Panc1 (cell line): ENCODE measurements at regions not wholly inside any gene's neighbourhood (a gene's known extent, or its start where the extent isn't known, plus 50 kb on each side); places are given as distances from the start of the nearest gene placed in this dataset.

Source experiments
- ATAC-seq: fragments of 200-7000 bp; cut with Tn5 transposase; 2 replicates; pipeline ENCODE4 v1.9.1; 2020; ENCODE audit warnings: mild to moderate bottlenecking, moderate library complexity
- BruUV-seq: library from RNA; stranded (reverse); fragments of 400-500 nt; replicated peaks from 2 replicates; lab custom pipeline; 2021; lab: Mats Ljungman, UMichigan
- CTCF ChIA-PET: fragments of 300-600 bp; sonication (Branson Sonifier 250); formaldehyde crosslinking; loops from one replicate; lab custom pipeline; 2022; ENCODE audit warnings: antibody characterized with exemption; lab: Charles Lee
- POLR2A ChIA-PET: fragments of 300-600 bp; sonication (Branson Sonifier 250); formaldehyde crosslinking; loops from one replicate; lab custom pipeline; 2022; ENCODE audit warnings: antibody characterized with exemption; lab: Charles Lee
- DNase-seq: peaks from one replicate; pipeline ENCODE4 v3.0.0-alpha.2; 2010; ENCODE audit warnings: low read depth, low spot score
- H3K27ac ChIP-seq: 2 replicates; pipeline ENCODE4 v1.5.1; 2011; ENCODE audit warnings: mild to moderate bottlenecking, low read length, inconsistent platforms
- H3K27me3 ChIP-seq: fragments of 200-500 bp; sonication (Bioruptor generic); 2 replicates; pipeline ENCODE4 v1.6.0; 2014; ENCODE audit warnings: low read length, inconsistent platforms; ENCODE audit not compliant: control insufficient read depth, insufficient read depth
- H3K36me3 ChIP-seq: fragments of 200-500 bp; sonication (Bioruptor generic); 2 replicates; pipeline ENCODE4 v1.5.1; 2014; ENCODE audit warnings: inconsistent platforms, mild to moderate bottlenecking, low read length, moderate library complexity; ENCODE audit not compliant: control insufficient read depth, insufficient read depth
- H3K4me1 ChIP-seq: 2 replicates; pipeline ENCODE4 v1.5.1; 2011; ENCODE audit warnings: inconsistent platforms, mild to moderate bottlenecking, low read length, moderate library complexity; ENCODE audit not compliant: control insufficient read depth, insufficient read depth
- H3K4me3 ChIP-seq, 2 experiments: 2 replicates each; pipeline ENCODE4 v1.5.1; 2011 to 2012; ENCODE audit warnings: low read depth in 2 of 2, low read length in 2 of 2, mild to moderate bottlenecking in 2 of 2, inconsistent platforms in 1 of 2, moderate library complexity in 1 of 2
- H3K9me3 ChIP-seq: fragments of 200-500 bp; sonication (Bioruptor generic); 2 replicates; pipeline ENCODE4 v1.5.1; 2014; ENCODE audit warnings: low read depth, mild to moderate bottlenecking, inconsistent platforms, low read length, moderate library complexity; ENCODE audit not compliant: control insufficient read depth, insufficient read depth
- POLR2AphosphoS5 ChIP-seq: IDR thresholded peaks from 2 replicates; pipeline ENCODE4 v1.6.1; 2012; ENCODE audit warnings: mild to moderate bottlenecking, low read depth, low read length, moderate library complexity
- REST ChIP-seq, 2 experiments: IDR thresholded peaks; 2 replicates each; pipeline ENCODE4 v1.6.1; 2011 to 2012; ENCODE audit warnings: low read depth in 2 of 2, control low read depth in 1 of 2, low read length in 1 of 2, mild to moderate bottlenecking in 1 of 2, moderate library complexity in 1 of 2; ENCODE audit not compliant: insufficient read depth in 1 of 2
- SIN3A ChIP-seq: IDR thresholded peaks from 2 replicates; pipeline ENCODE4 v1.6.1; 2012; ENCODE audit warnings: low read depth, mild to moderate bottlenecking, low read length, moderate library complexity, borderline replicate concordance; ENCODE audit not compliant: insufficient read depth
- TCF7L2 ChIP-seq: IDR thresholded peaks from 2 replicates; pipeline ENCODE4 v1.6.1; 2011; ENCODE audit warnings: mild to moderate bottlenecking, low read depth, low read length, inconsistent platforms
- in situ Hi-C: cut with HindIII; loops from 2 replicates; pipeline ENCODE4 v1.10.0; 2016; ENCODE audit warnings: low sequenced_read_pairs, low pct_unique_long_range_greater_than_20kb
- intact Hi-C: fragments of 100-400 bp; cut with micrococcal nuclease; formaldehyde crosslinking; loops from one replicate; pipeline ENCODE4 v1.10.0; 2022; ENCODE audit not compliant: unreplicated experiment
- TF ChIP-seq, protein P1 (sequence below): fragments of 450-650 bp; IDR thresholded peaks from 2 replicates; pipeline ENCODE4 v1.5.1; 2017; ENCODE audit warnings: mild to moderate bottlenecking

- ATAC-seq (no peak), DNase-seq (no peak)
- BruUV-seq, result no TSS peak
- no peaks in the 10 kb centered on the region for H3K27me3 ChIP-seq
- in situ Hi-C loops (no loop called here), intact Hi-C loops (no loop called here)
- no peaks in the 10 kb centered on the region for H3K9me3 ChIP-seq
- no peak overlapping the region for H3K4me3 ChIP-seq
- H3K4me1 ChIP-seq, result no peaks in the 10 kb centered on the region
- H3K36me3 ChIP-seq, result no peaks in the 10 kb centered on the region
- TF ChIP-seq SIN3A (no peak), TCF7L2 (no peak), POLR2AphosphoS5 (no peak), REST (IDR thresholded peaks at IDR 0.05; ENCODE audit: insufficient read depth in 1 of 2, low read depth in 2 of 2, low read length in 1 of 2) (no peak)
- TF ChIP-seq, protein P1, sequence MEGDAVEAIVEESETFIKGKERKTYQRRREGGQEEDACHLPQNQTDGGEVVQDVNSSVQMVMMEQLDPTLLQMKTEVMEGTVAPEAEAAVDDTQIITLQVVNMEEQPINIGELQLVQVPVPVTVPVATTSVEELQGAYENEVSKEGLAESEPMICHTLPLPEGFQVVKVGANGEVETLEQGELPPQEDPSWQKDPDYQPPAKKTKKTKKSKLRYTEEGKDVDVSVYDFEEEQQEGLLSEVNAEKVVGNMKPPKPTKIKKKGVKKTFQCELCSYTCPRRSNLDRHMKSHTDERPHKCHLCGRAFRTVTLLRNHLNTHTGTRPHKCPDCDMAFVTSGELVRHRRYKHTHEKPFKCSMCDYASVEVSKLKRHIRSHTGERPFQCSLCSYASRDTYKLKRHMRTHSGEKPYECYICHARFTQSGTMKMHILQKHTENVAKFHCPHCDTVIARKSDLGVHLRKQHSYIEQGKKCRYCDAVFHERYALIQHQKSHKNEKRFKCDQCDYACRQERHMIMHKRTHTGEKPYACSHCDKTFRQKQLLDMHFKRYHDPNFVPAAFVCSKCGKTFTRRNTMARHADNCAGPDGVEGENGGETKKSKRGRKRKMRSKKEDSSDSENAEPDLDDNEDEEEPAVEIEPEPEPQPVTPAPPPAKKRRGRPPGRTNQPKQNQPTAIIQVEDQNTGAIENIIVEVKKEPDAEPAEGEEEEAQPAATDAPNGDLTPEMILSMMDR, result no peak
- H3K27ac ChIP-seq, result no peak overlapping the region
- ChIA-PET CTCF (no interaction called here), POLR2A (no interaction called here)
Observed at GRCh38 chr14:56488306-56488705, 91.3 kb upstream of the TMEM260 start.

- DNase-seq (no peak), ATAC-seq (no peak)
- TF ChIP-seq, protein P1, result peak; percentile 51
- TF ChIP-seq SIN3A, result no peak
- ChIA-PET CTCF (no interaction called here), POLR2A (no interaction called here)
- Histone ChIP-seq H3K9me3 (no peaks in the 10 kb centered on the region), H3K4me3 (no peak overlapping the region), H3K27me3 (no peaks in the 10 kb centered on the region), H3K4me1 (no peaks in the 10 kb centered on the region), H3K36me3 (no peaks in the 10 kb centered on the region), H3K27ac (no peak overlapping the region)
- BruUV-seq, result no TSS peak
- intact Hi-C loops, result loop anchor here (2.0 to 10.0 kb wide), 3 partner anchors 574 to 827 kb away; no protein-coding TSS in a partner anchor
- in situ Hi-C loops, result no loop called here
Observed at GRCh38 chr14:56490379-56490778, 89.2 kb upstream of the TMEM260 start.
